Cardiac fibroblast (primary cell): ENCODE measurements at regions not wholly inside any gene's neighbourhood (a gene's known extent, or its start where the extent isn't known, plus 50 kb on each side); places are given as distances from the start of the nearest gene placed in this dataset.
A peak's percentile ranks its signal among the peaks of the same experiment; 100 is the strongest.

Experiments used
- DNase-seq, 2 donors: peaks; one replicate each; pipeline versions ENCODE4 v3.0.0 to v3.0.0-alpha.2; 2010; ENCODE audit warnings: low read depth in 2 of 2
- H3K4me3 ChIP-seq, 2 donors: replicated peaks in 1 of 2; 1 replicate in 1 of 2; 2 replicates in 1 of 2; pipeline ENCODE4 v1.5.1; 2011; ENCODE audit warnings: low read depth in 2 of 2, low read length in 2 of 2, mild to moderate bottlenecking in 2 of 2, moderate library complexity in 1 of 2
- TF ChIP-seq, protein P1 (sequence below): IDR thresholded peaks from one replicate; pipeline ENCODE4 v1.5.1; 2011; ENCODE audit warnings: low read depth, mild to moderate bottlenecking, low read length, inconsistent platforms

GRCh38 chr13:72537395-72537780, 190.0 kb downstream of the MZT1 start:
- TF ChIP-seq, protein P1, sequence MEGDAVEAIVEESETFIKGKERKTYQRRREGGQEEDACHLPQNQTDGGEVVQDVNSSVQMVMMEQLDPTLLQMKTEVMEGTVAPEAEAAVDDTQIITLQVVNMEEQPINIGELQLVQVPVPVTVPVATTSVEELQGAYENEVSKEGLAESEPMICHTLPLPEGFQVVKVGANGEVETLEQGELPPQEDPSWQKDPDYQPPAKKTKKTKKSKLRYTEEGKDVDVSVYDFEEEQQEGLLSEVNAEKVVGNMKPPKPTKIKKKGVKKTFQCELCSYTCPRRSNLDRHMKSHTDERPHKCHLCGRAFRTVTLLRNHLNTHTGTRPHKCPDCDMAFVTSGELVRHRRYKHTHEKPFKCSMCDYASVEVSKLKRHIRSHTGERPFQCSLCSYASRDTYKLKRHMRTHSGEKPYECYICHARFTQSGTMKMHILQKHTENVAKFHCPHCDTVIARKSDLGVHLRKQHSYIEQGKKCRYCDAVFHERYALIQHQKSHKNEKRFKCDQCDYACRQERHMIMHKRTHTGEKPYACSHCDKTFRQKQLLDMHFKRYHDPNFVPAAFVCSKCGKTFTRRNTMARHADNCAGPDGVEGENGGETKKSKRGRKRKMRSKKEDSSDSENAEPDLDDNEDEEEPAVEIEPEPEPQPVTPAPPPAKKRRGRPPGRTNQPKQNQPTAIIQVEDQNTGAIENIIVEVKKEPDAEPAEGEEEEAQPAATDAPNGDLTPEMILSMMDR: no peak
- DNase-seq: no peak
- no peak overlapping the region for H3K4me3 ChIP-seq

- H3K4me3 ChIP-seq: no peak overlapping the region
- no peak for DNase-seq
- TF ChIP-seq, protein P1: no peak
Observed at GRCh38 chr13:72536714-72537394, 190.6 kb downstream of the MZT1 start.

DNA sequence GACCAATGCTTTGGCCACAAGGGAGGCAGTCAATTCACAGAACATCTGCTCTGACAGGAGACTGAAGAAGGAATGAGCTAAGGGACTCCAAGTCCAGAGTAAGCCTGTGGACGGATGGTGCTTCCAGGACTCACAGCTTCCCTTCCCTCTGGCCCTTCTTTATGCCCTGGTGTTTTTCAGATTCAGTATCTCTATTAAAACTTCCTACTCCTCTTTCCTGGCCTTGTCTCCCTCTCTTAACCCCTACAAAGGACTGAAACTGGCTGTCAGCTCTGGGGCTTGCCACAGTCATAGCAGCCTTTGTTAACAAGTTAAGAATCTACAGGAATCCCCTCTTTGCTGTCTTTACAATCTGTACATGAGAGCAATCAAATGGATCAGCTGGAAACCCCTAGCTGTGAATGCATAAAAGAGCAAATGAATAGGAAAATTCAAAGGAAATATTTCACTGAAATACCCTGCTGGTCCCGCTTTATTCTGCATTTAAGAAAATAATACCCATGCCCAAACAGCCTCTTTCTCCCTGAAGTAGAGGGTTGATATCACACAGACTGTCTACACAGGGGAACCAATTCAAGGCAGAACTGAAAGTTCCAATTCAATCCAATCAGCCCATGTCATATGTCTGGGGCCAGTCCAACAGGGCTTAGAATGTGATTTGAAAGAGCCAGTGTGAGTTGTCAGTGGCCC, 192.3 kb downstream of the MZT1 start:
- H3K4me3 ChIP-seq: no peak overlapping the region
- TF ChIP-seq, protein P1: no peak
- no peak for DNase-seq

DNA sequence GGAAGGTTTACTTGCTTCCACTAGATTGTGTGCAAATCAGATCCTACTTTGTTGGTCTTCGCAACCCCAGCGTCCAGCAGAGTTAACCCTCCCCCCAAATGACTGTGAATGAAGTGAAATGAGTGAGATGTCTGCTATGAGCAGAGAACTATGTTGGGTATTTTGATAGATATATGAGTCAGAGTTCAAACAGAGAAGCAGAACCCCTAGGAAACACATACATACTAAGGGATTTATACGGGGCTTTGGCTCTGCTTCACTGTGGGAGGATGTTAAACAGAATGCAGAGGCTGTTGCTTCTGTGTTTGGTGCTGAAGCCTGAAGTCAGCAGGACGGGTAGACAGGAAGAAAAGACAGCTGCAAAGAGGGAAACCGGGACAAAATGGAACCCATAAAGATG, 197.0 kb downstream of the MZT1 start:
- DNase-seq: peak in 1 of 2 donors; percentile 30
- TF ChIP-seq, protein P1: no peak
- H3K4me3 ChIP-seq: no peak overlapping the region

- DNase-seq: no peak
- TF ChIP-seq, protein P1: no peak
- H3K4me3 ChIP-seq: no peak overlapping the region
Observed at GRCh38 chr13:72527333-72527732, 200.1 kb downstream of the MZT1 start.

DNA sequence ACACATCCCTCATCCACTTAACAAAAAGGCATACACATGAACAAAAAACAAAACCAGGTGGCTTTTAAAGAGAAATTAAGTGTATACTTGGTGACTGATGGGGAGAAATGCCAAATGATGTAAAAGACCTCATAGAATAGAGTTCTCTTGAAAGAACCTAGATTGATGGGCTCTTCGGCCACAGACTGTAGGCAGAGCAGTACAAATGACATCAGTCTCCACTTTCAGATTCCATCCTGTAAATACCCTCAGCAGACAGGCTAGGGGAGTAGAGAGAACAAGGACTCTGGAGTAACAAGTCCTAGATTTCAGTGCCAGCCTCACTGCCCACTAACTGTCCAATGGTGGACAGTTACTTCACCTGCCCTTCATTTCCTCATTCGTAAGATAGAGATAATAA, 203.8 kb downstream of the MZT1 start:
- TF ChIP-seq, protein P1: no peak
- DNase-seq: no peak

More for the DNA sequence above, 203.8 kb downstream of the MZT1 start:
- no peak overlapping the region for H3K4me3 ChIP-seq
